NCI-H446 treated with DMSO at 0.1 percent for 48 hours (cell line): ENCODE measurements at regions not wholly inside any gene's neighbourhood (a gene's known extent, or its start where the extent isn't known, plus 50 kb on each side); places are given as distances from the start of the nearest gene placed in this dataset.
"Not testable (repeated sequence)": the region's sequence is repeated elsewhere in the genome, so short reads cannot be mapped to it uniquely, and the experiment has no call there.

Source experiments
- DNase-seq: peaks from one replicate; lab custom pipeline; 2025; lab: John Stamatoyannopoulos, UW

DNA sequence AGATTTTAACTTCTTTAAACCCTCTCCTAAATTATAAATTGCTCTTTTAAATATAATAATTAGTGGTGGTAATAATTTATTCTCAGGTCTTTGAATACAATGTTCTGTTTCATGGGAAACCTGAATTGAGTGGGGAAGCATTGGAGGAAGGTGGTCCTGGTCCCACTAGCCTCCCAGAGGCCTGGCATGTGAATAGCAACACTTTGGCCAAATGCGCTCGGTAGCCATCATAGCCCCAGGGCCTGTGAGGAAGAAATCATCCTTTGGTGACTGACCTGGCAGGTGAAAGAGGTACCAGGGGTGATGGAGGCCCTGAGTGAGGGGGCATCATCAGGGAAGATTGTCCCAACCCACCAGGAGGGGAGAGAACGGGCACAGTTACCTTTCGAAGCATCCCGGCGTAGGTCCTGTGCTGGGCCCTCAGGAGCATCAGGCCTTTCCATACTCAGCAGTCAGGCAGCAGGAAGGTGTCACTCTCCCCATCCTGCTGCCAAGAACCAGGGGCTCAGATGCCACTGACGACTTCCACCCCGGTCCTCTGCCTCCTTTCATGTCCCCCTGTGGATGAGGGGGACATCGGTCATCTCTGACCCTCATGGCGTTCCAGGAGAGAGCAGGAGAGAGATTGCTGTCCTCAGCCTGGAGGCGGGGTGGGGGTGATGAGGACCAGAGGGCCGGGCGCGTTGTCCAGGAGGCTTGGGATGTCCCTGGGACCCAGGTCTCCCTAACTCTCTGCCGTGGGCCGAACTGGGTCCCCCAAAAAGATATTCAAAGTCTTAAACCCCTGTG is 78.6 kb upstream of the HPCAL1 start:
- DNase-seq = no peak

DNA sequence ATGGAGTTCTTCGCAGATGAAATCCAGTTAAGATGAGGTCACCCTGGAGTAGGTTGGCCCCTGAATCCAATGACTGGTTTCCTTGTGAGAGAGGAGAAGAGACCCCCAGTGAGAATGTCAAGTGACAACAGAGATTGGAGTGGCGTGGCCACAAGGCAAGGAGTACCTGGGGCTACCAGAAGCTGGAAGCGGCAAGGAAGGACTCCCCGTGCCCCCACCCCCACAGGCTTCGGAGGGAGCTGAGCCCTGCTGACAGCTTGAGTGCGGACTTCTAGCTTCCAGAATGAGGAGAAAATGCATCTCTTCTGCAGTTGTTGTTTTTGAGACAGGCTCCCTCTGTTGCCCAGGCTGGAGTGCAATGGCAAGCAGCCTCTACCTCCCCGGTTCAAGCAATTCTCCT is 78.0 kb upstream of the HPCAL1 start:
- DNase-seq = no peak

DNA sequence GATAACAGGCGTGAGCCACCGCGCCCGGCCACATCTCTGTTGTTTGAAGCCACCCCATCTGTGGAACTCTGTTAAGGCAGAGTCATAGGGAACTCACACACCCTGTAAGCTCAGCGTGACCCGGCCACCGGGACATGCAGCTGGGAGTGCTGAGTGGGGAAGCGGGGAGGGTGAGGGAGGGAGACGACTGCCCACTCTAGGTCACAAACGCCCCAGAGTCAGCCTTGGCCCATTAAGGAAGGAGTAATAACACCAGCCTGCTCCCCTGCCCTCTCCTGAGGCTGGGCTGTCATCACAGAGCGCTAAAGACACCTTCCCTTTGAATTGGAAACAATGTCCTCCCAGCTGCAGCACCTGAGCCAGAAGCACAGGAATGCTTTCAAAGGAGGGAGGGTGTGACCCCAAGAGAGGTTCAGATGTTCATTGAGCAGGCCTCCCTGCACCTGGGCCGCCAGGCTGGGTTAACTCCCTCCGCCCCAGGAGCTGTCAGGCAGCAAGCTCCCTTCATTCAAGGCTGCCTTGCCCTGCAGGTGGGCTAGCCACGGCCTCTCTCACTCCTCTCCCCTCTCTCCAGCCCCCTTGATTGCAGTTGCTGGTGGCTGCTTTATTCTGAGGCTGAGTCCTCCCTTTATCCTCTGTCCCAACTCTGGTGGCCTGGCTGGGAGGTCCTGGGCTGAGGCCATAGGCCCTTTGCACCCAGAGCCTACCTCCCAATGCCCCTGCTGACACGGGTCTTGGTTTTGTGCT is 77.2 kb upstream of the HPCAL1 start:
- DNase-seq = no peak

GRCh38 chr2:10226038-10226724 is 76.5 kb upstream of the HPCAL1 start:
- no peak for DNase-seq

DNA sequence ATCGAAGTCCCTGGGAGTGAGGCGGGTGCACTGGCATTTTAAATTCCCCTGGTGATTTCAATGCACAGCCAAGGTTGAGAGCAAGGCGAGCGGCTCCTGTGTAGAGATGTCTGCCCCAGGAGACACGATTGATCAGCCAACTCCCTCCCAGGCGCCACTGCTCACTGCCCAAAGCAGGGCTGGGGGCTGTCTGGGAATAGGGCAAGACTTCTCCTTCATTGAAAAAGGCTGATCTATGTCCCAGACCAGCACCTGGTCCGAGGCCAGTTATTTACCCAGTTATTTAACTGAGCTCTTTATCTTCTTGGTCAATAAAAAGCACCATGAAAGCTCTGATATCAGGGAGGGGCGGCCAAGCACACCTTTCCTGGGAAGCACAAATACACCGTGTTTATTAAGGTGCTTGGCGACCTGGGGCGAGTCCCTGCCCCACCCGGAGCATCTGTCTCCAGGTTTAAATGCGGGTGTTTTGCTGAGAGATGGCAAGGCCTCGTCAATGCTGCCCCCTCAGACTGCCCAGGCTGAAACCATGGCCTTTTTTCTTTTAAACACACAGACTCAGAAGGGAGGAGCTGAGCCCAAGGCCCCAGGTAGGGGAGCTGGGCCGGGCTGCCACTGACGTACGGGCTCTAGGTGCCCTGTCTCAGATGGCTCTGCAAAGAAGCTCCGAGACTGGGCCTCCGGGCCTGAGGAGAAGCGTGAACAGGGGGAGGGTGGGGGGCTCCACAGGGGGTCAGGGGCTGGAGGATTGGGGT is 73.9 kb upstream of the HPCAL1 start:
- no peak for DNase-seq

- no peak for DNase-seq
Observed at GRCh38 chr2:10229462-10230099, 73.1 kb upstream of the HPCAL1 start.

DNA sequence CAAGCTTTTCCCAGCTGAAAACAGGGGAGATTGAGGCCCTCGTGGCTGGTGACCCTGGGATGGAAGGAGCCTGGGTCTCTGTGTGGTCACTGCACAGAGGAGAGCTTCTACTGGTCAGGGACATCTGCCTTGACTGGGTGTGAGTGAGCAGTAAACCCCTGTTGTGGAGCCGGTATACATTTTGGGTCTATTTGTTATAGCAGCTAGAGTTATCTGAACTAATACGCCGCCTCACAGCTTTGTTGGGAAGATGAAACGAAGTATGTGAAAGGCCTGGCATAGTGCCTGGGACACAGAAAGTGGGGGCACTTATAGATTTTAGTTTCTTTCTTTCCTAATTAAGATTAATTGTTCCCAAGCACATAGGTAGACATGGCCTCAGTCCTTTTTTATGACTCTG is 72.2 kb upstream of the HPCAL1 start:
- DNase-seq = no peak

DNA sequence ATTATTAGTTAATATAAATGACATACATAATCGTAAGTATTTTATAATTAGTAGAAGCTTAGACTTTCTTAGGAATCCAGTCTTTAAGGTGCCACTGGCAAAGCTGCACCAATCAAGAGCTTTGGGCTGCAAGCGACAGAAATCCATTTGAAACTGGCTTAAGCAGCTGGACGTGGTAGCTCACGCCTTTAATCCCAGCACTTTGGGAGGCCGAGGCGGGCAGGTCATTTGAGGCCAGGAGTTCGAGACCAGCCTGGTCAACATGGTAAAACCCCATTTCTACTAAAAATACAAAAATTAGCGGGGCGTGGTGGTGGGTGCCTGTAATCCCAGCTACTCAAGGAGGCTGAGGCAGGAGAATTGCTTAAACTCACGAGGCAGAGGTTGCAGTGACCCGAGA is 71.8 kb upstream of the HPCAL1 start:
- not testable (repeated sequence) for DNase-seq

DNA sequence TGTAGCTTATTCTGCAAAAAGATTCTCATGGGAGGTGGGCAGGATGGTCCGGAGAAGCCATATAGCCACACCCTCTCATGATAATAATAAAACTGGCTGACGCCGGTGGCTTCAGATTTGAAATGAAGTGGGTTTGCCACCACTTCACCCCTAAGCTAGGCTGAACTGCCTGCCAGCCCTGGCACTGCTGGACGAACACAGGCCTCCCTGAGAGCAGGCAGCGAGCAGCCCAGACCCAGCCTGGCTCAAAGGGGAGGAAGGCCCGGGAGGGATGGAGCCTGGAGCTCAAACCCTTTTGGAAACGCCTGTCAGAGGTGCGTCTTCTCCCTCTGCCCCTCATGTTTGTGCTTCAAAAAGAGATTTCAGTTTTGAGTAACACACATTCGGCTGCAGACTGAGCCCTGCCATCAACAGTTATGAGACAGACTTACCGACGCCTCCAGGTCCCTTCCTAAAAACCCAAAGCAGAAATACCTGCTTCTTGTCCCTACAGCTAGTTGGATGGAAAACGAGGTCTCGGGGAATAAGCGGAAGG is 71.1 kb upstream of the HPCAL1 start:
- DNase-seq = no peak

- no peak for DNase-seq
Observed at GRCh38 chr2:10232096-10232815, 70.4 kb upstream of the HPCAL1 start.

DNA sequence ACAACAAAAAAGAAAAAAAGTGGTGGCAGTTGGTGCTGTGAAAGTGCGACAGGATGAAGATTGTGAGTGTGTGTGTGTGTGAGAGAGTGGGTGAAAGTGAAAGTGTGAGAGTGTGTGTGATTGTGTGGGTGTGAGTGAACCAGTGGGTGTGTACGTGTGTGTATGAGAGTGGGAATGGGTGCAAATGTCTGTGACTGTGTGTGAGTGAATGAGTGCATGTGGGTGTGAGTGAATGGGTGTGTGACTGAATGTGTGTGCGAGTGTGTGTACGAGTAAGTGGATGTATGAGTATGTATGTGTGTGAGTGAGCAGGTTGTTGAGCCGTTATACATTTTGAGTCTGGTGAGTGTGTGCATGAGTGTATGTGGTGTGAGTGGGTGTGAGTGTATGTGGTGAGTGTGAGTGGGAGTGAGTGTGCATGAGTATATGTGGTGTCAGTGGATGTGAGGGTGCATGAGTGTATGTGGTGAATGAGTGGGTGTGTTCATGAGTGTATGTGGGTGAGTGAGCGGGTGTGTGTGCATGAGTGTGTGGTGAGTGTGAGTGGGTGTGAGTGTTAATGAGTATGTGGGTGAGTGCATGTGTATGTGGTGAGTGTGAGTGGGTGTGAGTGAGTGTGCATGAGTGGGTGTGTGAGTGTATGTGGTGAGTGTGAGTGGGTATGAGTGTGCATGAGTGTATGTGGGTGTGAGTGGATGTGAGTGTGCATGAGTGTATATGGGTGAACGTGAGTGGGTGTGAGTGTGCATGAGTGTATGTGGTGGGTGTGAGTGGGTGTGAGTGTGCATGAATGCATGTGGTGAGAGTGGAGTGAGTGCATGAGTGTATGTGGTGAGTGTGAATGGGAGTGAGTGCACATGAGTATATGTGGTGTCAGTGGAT is 69.3 kb upstream of the HPCAL1 start:
- no peak for DNase-seq

DNA sequence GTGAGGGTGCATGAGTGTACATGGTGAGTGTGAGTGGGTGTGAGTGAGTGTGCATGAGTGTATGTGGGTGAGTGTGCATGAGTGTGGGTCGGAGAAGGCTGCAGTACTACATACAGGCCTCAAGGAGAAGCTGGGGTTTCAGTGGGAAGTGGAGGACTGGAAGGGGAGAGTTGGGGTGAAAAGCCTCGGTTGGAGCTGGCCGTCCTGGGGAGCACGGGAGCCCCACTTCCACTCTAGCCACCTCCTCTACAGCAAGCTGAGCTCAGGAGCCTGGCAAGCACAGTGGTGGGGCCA is 68.7 kb upstream of the HPCAL1 start:
- no peak for DNase-seq

DNA sequence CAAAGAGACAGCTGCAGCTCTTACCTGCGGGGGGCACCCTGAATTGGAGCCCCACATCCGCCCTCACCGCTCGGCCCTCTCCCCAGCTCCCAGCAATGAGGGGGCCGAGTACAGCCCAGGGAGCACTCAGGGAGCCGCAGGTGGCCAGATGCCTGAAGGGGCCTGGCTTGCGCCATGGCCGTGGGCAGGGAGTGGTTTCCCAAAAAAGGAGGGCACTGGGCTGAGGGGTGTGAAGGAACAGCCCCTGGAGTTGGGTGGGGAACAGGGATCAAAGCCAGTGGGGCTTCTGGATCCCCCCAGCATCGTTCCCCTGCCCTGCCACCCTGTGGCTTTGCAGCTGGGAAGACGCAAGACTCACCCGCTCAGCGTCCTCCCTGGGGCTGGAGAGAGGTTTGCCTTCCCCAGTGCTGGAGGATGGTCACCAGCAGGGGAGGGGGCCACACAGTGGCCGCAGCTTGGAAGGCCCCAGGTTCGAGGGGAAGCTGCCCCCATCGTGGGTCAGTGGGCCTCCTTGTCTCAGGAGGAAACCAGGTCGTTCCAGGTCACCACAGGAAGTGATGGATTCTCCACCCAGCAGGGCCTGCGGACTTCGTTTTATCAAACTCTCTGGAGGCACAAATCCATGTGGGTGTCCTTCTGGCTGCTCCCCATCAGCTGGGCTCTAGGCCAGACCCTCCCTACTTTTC is 68.2 kb upstream of the HPCAL1 start:
- no peak for DNase-seq

GRCh38 chr2:10235099-10235908 is 67.4 kb upstream of the HPCAL1 start:
- no peak for DNase-seq

- DNase-seq = no peak
Observed at GRCh38 chr2:10235909-10236550, 66.7 kb upstream of the HPCAL1 start.

GRCh38 chr2:10236571-10237391 is 65.9 kb upstream of the HPCAL1 start:
- no peak for DNase-seq
